Gastroesophageal sphincter (tissue), 4 donors: ENCODE measurements at regions not wholly inside any gene's neighbourhood (a gene's known extent, or its start where the extent isn't known, plus 50 kb on each side); places are given as distances from the start of the nearest gene placed in this dataset.

Experiments
- ATAC-seq: fragments of 150-250 bp; one replicate; pipeline ENCODE4 v1.9.1; 2016; ENCODE audit warnings: mild to moderate bottlenecking, moderate library complexity
- H3K27ac ChIP-seq, 4 donors: fragments of 200-600 bp; sonication (generic) in 3 of 4; 1 replicate in 3 of 4; 2 replicates in 1 of 4; pipeline ENCODE4 v1.5.1; 2016 to 2019
- H3K27me3 ChIP-seq: fragments of 200-600 bp; sonication (generic); one replicate; pipeline ENCODE4 v1.5.1; 2019
- H3K36me3 ChIP-seq, 2 donors: fragments of 200-600 bp; sonication (generic); one replicate each; pipeline ENCODE4 v1.5.1; 2019; ENCODE audit warnings: control low read depth in 1 of 2
- H3K4me1 ChIP-seq, 3 donors: fragments of 200-600 bp; sonication (generic); 1 replicate in 2 of 3; 2 replicates in 1 of 3; pipeline ENCODE4 v1.5.1; 2016 to 2019; ENCODE audit warnings: control low read depth in 2 of 3
- H3K4me3 ChIP-seq, 2 donors: fragments of 200-600 bp; sonication (generic); one replicate each; pipeline ENCODE4 v1.5.1; 2019; ENCODE audit warnings: mild to moderate bottlenecking in 1 of 2, moderate library complexity in 1 of 2
- H3K9me3 ChIP-seq, 3 donors: fragments of 200-600 bp; sonication (generic); one replicate each; pipeline ENCODE4 v1.5.1; 2017 to 2019; ENCODE audit warnings: control low read depth in 2 of 3
- EP300 ChIP-seq: sonication (generic); formaldehyde crosslinking; IDR thresholded peaks from one replicate; pipeline ENCODE4 v1.6.1; 2017; ENCODE audit warnings: antibody characterized with exemption, mild to moderate bottlenecking
- POLR2A ChIP-seq, 2 donors: fragments of 450-650 bp; IDR thresholded peaks; one replicate each; pipeline ENCODE4 v1.6.1; 2017; ENCODE audit warnings: antibody characterized with exemption in 2 of 2, mild to moderate bottlenecking in 2 of 2, moderate library complexity in 1 of 2
- POLR2AphosphoS5 ChIP-seq: sonication (generic); formaldehyde crosslinking; IDR thresholded peaks from one replicate; pipeline ENCODE4 v1.6.1; 2017; ENCODE audit warnings: antibody characterized with exemption
- WGBS, 2 donors: methylation state at CpG; one replicate each; pipeline ENCODE4 v1.1.5; 2018; ENCODE audit warnings: low coverage in 1 of 2; 5-methylcytosine and 5-hydroxymethylcytosine counted together
- TF ChIP-seq, protein P1 (sequence below), 4 experiments: fragments of 200-600 bp in 2 of 4; fragments of 450-650 bp in 2 of 4; sonication (generic) in 1 of 4; IDR thresholded peaks; one replicate each; pipeline ENCODE4 v1.5.1; 2017 to 2019; ENCODE audit warnings: antibody characterized with exemption in 4 of 4, mild to moderate bottlenecking in 2 of 4, moderate library complexity in 2 of 4

DNA sequence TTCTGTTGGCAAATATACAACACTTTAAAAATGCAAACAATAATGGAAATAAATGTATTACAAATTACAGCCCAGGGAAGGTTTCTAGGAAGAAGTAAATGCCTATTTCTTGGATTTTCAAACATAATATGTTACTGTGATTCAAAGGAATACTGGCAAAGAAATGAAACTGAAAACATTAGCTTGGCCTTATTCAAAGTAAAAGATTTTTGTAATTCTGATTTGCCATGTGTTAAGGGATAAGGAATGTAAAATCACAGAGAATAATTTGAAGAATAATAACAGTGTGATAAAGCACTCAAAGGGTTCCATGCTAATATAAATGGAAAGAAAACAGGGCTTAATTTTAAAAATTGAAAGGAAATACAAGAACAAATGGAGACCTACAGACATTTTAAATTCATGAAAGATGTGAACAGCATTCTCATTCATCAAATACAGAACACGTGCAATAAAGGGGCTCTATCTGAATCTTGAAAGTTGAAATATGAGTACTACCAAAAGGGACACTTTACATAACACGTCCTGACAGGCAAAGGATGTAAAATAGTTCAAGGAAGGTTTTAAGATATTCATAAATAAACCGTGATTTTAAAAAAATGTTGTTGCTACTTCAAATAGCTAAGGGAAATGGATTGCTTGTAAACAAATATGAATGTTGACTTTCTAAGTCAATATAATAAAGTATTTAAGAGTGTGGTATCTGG, 138.1 kb downstream of the RFPL4B start:
- Histone ChIP-seq H3K27ac (no peak overlapping the region), H3K4me3 (no peak overlapping the region), H3K27me3 (no peaks in the 10 kb centered on the region), H3K9me3 (no peaks in the 10 kb centered on the region), H3K36me3 (no peaks in the 10 kb centered on the region), H3K4me1 (no peaks in the 10 kb centered on the region)
- 27 to 51% methylated on average over 3 of the region's 3 CpGs for WGBS, 2 donors
- ATAC-seq, result no peak
- no peak for TF ChIP-seq EP300
- TF ChIP-seq POLR2A (IDR thresholded peaks at IDR 0.05), result no peak
- no peak for TF ChIP-seq POLR2AphosphoS5
- TF ChIP-seq, protein P1, sequence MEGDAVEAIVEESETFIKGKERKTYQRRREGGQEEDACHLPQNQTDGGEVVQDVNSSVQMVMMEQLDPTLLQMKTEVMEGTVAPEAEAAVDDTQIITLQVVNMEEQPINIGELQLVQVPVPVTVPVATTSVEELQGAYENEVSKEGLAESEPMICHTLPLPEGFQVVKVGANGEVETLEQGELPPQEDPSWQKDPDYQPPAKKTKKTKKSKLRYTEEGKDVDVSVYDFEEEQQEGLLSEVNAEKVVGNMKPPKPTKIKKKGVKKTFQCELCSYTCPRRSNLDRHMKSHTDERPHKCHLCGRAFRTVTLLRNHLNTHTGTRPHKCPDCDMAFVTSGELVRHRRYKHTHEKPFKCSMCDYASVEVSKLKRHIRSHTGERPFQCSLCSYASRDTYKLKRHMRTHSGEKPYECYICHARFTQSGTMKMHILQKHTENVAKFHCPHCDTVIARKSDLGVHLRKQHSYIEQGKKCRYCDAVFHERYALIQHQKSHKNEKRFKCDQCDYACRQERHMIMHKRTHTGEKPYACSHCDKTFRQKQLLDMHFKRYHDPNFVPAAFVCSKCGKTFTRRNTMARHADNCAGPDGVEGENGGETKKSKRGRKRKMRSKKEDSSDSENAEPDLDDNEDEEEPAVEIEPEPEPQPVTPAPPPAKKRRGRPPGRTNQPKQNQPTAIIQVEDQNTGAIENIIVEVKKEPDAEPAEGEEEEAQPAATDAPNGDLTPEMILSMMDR (IDR thresholded peaks at IDR 0.05), result no peak

DNA sequence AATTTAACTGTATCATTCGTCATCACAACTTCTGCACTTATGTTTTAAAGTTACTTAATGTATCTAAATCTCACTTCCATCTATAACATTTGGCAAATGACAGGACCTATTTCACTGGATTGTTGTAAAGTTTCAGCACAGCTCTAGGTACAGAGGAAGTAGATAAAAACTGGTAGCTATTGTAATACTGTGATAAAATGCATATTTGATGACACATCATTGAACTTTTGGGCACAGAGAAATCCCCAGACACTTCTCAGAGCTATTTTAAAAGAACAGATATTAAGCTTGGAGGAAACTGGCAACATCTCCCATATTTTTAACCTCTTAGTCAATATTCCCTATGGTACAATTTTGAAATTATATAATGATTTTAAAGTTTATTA, 138.7 kb downstream of the RFPL4B start:
- Histone ChIP-seq H3K27me3 (no peaks in the 10 kb centered on the region), H3K27ac (no peak overlapping the region), H3K36me3 (no peaks in the 10 kb centered on the region), H3K4me1 (no peaks in the 10 kb centered on the region), H3K4me3 (no peak overlapping the region), H3K9me3 (no peaks in the 10 kb centered on the region)
- no peak for TF ChIP-seq EP300
- TF ChIP-seq POLR2AphosphoS5, result no peak
- no peak for TF ChIP-seq POLR2A (IDR thresholded peaks at IDR 0.05)
- TF ChIP-seq, protein P1 (IDR thresholded peaks at IDR 0.05), result no peak
- no peak for ATAC-seq
- WGBS, 2 donors, result 68 to 70% methylated on average over 1 of the region's 1 CpG

DNA sequence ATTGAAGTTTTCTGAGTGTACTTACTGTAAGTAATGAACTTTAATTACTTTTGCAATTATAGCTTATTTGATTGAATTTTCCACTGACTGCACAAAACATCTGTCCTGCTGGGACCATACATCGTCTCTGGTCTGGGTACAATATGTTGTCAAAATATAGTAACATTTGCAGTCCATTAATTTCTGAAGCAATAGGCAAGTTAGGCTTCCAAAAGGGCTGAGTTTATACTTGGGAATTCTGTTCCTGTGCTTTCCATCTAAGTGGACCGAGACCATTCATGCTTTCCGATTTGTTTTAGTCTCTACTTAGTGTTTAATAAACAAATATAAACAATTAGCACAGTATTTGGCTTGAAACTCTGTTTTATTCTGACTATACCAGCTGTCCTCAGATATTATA, 139.3 kb downstream of the RFPL4B start:
- TF ChIP-seq POLR2A (IDR thresholded peaks at IDR 0.05) (no peak), EP300 (no peak), POLR2AphosphoS5 (no peak)
- TF ChIP-seq, protein P1 (IDR thresholded peaks at IDR 0.05), result no peak
- no peaks in the 10 kb centered on the region for H3K4me1 ChIP-seq
- no peak for ATAC-seq
- 35 to 48% methylated on average over 3 of the region's 3 CpGs for WGBS, 2 donors
- no peaks in the 10 kb centered on the region for H3K36me3 ChIP-seq
- H3K9me3 ChIP-seq, result no peaks in the 10 kb centered on the region
- H3K27me3 ChIP-seq, result no peaks in the 10 kb centered on the region
- no peak overlapping the region for H3K4me3 ChIP-seq
- no peak overlapping the region for H3K27ac ChIP-seq

DNA sequence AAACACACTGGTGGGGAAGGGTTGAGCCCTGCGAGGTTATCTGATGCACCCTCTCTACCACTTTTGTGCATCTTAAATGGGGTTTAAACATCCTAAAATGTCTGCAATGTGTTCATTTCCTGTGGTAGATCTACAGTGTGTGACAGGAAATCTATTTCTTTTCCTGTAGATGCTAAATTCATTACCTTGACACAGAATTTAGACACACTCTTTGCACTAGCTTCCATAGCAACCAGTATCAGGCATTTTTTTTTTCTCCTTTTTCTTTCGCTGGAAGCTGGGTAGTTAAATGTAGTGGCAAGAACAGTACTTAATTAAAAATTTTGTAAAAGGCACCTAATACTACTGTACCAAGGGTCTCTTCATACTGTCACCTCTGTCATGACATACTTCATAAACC, 141.1 kb downstream of the RFPL4B start:
- Histone ChIP-seq H3K36me3 (no peaks in the 10 kb centered on the region), H3K4me3 (no peak overlapping the region), H3K9me3 (no peaks in the 10 kb centered on the region), H3K4me1 (no peaks in the 10 kb centered on the region), H3K27ac (no peak overlapping the region), H3K27me3 (no peaks in the 10 kb centered on the region)
- TF ChIP-seq POLR2AphosphoS5 (no peak), POLR2A (IDR thresholded peaks at IDR 0.05) (no peak), EP300 (no peak)
- TF ChIP-seq, protein P1 (IDR thresholded peaks at IDR 0.05), result no peak
- 75 to 90% methylated on average over 2 of the region's 2 CpGs for WGBS, 2 donors
- ATAC-seq, result no peak

DNA sequence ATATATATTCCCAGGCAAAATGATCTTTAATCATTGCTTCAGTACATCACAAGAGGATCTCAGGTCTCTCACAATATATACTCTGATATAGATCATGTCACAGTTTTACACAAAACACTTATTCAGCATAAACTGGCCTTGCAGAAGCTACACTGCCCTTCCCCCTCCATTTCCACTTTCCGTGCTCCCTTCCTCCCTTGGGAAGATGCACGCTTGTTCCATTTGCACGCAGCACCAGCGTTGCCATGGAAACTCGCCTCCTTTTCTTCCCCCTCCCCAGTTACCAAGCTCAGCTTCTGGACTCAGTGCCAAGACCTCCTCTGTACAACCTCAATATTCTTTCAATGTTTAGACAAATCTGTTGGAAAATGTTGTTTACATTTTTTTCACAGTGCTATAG, 154.6 kb downstream of the RFPL4B start:
- no peaks in the 10 kb centered on the region for H3K36me3 ChIP-seq
- ATAC-seq, result no peak
- H3K4me1 ChIP-seq, result peaks cover 0 to 20% (median 0%) of the 10 kb centered on the region in 3 donors
- TF ChIP-seq POLR2AphosphoS5, result no peak
- TF ChIP-seq, protein P1 (IDR thresholded peaks at IDR 0.05), result no peak
- TF ChIP-seq EP300, result no peak
- TF ChIP-seq POLR2A (IDR thresholded peaks at IDR 0.05), result no peak
- H3K4me3 ChIP-seq, result no peak overlapping the region
- H3K27me3 ChIP-seq, result no peaks in the 10 kb centered on the region
- 23 to 34% methylated on average over 4 to 5 of the region's 5 CpGs for WGBS, 2 donors
- no peaks in the 10 kb centered on the region for H3K9me3 ChIP-seq
- H3K27ac ChIP-seq, result no peak overlapping the region
